Activated CD8-positive, alpha-beta memory T cell treated with anti-CD3 and anti-CD28 coated beads for 36 hours (primary cell): ENCODE measurements at regions not wholly inside any gene's neighbourhood (a gene's known extent, or its start where the extent isn't known, plus 50 kb on each side); places are given as distances from the start of the nearest gene placed in this dataset.

Experiments used
- CTCF ChIA-PET: fragments of 350-600 bp; sonication (Branson Sonifier 250); formaldehyde crosslinking; loops from one replicate; lab custom pipeline; 2021; ENCODE audit warnings: antibody characterized with exemption; lab: Charles Lee
- POLR2A ChIA-PET: fragments of 350-600 bp; sonication (Branson Sonifier 250); formaldehyde crosslinking; loops from one replicate; lab custom pipeline; 2021; ENCODE audit warnings: antibody characterized with exemption; lab: Charles Lee

GRCh38 chr6:48183811-48184605, 73.0 kb upstream of the PTCHD4 start:
- ChIA-PET POLR2A (no interaction called here), CTCF (no interaction called here)

GRCh38 chr6:48183178-48183577, 72.2 kb upstream of the PTCHD4 start:
- ChIA-PET POLR2A (no interaction called here), CTCF (no interaction called here)

GRCh38 chr6:48178700-48179099, 67.7 kb upstream of the PTCHD4 start:
- CTCF ChIA-PET: no interaction called here
- POLR2A ChIA-PET: no interaction called here

- ChIA-PET CTCF (no interaction called here), POLR2A (no interaction called here)
These were observed 66.8 kb upstream of the PTCHD4 start for GRCh38 chr6:48177786-48178185.

GRCh38 chr6:48176645-48177308, 65.8 kb upstream of the PTCHD4 start:
- POLR2A ChIA-PET: no interaction called here

GRCh38 chr6:48169635-48170034, 58.6 kb upstream of the PTCHD4 start:
- ChIA-PET CTCF (no interaction called here), POLR2A (no interaction called here)

More at GRCh38 chr6:48176645-48177308, 65.8 kb upstream of the PTCHD4 start:
- CTCF ChIA-PET: no interaction called here
